PC-3 (cell line): ENCODE measurements at regions not wholly inside any gene's neighbourhood (a gene's known extent, or its start where the extent isn't known, plus 50 kb on each side); places are given as distances from the start of the nearest gene placed in this dataset.

Experiments
- CTCF ChIP-seq: fragments of 300-600 bp; sonication (generic); conservative IDR thresholded peaks from 2 replicates; pipeline ENCODE4 v1.5.1; 2017; ENCODE audit warnings: antibody characterized with exemption, low read depth, mild to moderate bottlenecking, low read length
- EZH2phosphoT487 ChIP-seq: fragments of 300-600 bp; sonication (generic); IDR thresholded peaks from 2 replicates; pipeline ENCODE4 v1.6.1; 2018; ENCODE audit warnings: mild to moderate bottlenecking, antibody characterized with exemption, low read length, borderline replicate concordance

GRCh38 chr3:176734146-176734545 is 463.1 kb downstream of the TBL1XR1 start:
- TF ChIP-seq EZH2phosphoT487 (no peak), CTCF (no peak)
